Epidermal melanocyte (primary cell): ENCODE measurements at regions not wholly inside any gene's neighbourhood (a gene's known extent, or its start where the extent isn't known, plus 50 kb on each side); places are given as distances from the start of the nearest gene placed in this dataset.

ENCODE experiments used
- DNase-seq: peaks from one replicate; pipeline ENCODE4 v3.0.0; 2011; ENCODE audit warnings: low spot score; ENCODE audit not compliant: insufficient read length

- DNase-seq: no peak
Measured at GRCh38 chr16:9371713-9372448, 280.4 kb downstream of the HAPSTR1 start.

- no peak for DNase-seq
Measured at GRCh38 chr16:9372934-9373890, 281.8 kb downstream of the HAPSTR1 start.

DNA sequence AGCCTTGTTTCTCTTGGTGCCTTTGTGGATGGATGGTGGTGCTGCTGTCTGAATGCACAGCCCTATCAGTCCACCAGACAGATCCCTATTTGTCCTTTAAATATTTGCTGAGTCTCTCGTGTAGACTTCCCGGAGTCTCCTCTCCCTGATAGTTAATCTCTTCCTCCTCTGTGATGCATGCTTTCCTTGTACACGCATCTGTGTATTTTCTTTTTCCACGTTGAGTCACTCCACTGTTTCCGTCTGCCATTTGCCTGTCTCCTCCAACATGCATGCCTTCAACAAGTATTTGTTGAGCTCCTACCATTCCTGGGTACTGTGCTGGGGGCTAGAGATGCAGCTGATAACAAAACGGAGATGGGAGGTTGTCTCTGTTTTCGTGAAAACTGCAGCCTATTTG, 282.6 kb downstream of the HAPSTR1 start:
- DNase-seq: no peak

DNA sequence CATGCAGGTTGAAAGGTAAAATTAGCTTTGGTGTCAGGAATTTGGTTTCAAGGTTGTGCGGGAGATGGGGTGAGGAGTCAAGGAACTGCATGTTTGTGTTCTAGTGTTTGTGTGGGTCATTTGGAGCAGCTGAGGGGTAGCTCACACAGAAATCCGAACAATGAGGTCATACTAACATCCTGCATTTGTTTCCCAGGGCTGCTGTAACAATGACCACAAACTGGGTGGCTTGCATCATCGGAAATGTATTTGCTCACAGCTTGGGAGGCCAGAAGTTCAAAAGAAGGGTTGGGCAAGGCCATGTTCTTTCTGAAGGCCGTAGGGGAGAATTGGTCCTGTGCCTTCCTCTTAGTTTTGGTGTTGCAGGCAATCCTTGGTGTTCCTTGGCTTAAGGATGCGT, 287.4 kb downstream of the HAPSTR1 start:
- DNase-seq: no peak

DNA sequence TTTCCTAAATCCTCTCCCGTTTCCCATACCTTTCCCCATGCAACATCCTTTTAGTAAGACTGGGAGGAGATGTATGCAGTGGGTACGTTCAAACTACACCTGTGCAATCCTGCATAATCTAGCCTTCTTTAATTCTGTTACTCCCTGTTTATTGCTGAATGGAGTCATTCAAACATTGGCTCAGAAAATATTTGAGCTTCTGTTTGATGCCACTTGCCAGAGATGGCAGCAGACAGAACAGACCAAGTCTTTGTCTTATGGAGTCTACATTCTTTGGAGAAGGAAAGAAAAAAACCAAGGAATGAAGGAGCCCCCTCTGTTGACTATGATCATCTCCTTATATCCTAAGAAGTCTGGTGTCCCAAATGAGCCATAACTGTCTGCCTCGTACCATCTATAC, 288.8 kb downstream of the HAPSTR1 start:
- no peak for DNase-seq

GRCh38 chr16:9381399-9381798, 290.0 kb downstream of the HAPSTR1 start:
- no peak for DNase-seq

- no peak for DNase-seq
Measured at GRCh38 chr16:9381905-9382304, 290.5 kb downstream of the HAPSTR1 start.

- no peak for DNase-seq
Measured at GRCh38 chr16:9383281-9383680, 291.8 kb downstream of the HAPSTR1 start.

DNA sequence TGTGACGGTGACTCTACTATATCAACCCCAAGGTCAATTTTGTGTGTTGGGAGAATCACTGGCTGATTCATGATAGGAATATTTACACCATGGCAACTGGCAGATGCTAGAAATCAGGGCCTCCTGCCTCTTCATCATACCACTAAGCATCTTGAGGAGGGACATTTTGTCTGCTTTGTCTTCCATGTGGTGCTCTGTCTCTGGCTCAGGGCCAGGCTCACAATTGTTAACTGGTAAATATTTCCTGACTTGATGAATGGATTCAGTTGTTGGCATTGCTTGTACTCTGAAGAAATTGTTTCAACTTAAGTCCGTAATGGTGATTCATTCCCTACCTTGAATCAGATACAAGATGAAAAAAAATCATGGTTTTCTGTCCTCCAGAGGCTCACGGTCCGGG, 292.7 kb downstream of the HAPSTR1 start:
- DNase-seq: no peak

- no peak for DNase-seq
Measured at GRCh38 chr16:9389543-9390207, 298.2 kb downstream of the HAPSTR1 start.

GRCh38 chr16:9392956-9393355, 301.5 kb downstream of the HAPSTR1 start:
- no peak for DNase-seq

GRCh38 chr16:9393591-9393990, 302.1 kb downstream of the HAPSTR1 start:
- DNase-seq: no peak

- no peak for DNase-seq
Measured at GRCh38 chr16:9395958-9396359, 304.5 kb downstream of the HAPSTR1 start.

- DNase-seq: no peak
Measured at GRCh38 chr16:9399573-9399972, 308.1 kb downstream of the HAPSTR1 start.

DNA sequence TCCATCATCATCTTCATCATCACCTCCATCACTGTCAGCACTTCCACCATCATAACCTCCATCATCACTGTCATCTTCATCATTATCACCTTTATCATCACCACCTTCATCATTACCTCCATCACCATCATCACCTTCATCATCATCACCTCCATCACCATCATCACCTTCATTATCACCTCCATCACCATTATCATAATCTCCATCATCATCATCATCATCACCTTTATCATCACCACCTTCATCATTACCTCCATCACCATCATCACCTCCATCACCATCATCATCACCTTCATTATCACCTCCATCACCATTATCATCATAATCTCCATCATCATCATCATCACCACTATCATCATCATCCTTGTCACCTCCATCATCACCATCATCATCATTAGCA, 309.7 kb downstream of the HAPSTR1 start:
- no peak for DNase-seq

GRCh38 chr16:9402293-9402860, 310.9 kb downstream of the HAPSTR1 start:
- no peak for DNase-seq

DNA sequence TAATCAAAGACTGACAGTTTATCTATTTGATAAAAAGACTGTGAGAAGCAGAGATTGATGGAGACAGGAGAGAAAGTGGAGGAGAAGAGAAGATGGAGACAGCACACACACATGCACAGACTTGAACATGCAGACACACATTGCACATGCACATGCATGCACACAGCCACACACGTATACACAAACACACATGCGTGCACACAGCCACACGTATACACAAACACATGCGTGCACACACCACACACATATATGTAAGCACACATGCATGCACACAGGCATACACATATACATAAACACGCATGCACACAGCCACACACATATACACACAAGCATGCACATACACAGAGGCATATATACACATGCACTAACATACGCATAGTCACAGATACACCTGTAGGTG, 313.4 kb downstream of the HAPSTR1 start:
- no peak for DNase-seq

- DNase-seq: no peak
Measured at GRCh38 chr16:9406038-9406712, 314.7 kb downstream of the HAPSTR1 start.

DNA sequence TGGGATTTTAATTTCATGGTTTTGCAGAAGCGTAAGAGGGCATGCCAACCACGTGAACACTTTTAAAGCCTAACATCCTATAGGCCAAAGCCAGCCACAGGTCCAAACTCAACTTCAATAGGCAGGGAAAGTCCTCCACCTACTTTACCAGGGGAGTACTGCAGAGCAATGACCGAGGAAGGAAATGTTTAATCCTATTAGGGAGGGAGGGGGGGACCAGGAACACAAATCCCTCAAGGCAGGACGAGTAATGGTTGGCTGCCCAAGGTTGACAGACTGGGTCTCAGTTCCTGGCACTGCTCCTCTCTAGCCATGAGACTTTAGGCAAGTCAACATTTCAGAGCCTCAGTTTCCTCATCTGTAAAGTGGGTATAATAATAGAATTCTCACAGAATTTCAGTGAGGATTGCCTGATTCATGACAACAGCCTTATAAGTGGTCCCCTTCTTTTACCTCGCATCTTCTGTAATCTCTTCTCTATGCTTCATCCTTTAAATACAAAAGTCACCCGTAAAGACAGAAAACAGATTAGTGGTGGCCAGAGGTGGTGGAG, 315.8 kb downstream of the HAPSTR1 start:
- DNase-seq: no peak

DNA sequence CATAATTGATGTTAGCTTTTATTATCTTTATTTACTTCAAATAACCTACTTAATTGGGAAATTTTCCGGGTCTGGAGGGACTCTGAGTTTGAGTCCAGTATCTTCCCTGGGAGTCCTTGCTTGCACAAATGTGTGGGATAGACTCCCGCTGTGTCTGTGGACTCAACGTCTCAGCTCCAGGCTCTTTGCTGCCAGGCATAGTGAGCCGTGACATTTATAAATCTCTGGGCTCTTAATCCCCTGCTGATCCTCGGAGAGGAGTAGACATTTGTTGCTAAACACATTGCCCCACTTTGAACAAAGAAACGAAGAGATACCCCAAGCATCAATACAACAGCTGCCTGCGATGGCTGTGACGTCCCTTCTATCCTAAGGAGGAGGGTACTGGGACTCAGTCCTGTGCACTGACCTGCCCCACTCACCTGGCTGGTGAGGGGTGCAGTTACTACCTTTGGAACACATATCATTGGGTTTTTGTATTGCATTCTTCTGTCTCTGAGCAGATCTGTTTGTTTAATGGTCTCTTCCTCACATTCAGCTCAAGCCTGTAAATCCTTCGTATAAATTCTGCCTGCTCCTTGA, 316.9 kb downstream of the HAPSTR1 start:
- no peak for DNase-seq
